Mesendoderm (in vitro differentiated cells): ENCODE measurements at regions not wholly inside any gene's neighbourhood (a gene's known extent, or its start where the extent isn't known, plus 50 kb on each side); places are given as distances from the start of the nearest gene placed in this dataset.

Source experiments
- DNase-seq: peaks from one replicate; pipeline ENCODE4 v3.0.0; 2013
- H2AK5ac ChIP-seq: 2 replicates; pipeline ENCODE4 v1.6.1; 2013; ENCODE audit warnings: low read length, inconsistent platforms
- H2BK120ac ChIP-seq: 2 replicates; pipeline ENCODE4 v1.6.1; 2013; ENCODE audit warnings: low read depth, mild to moderate bottlenecking, low read length, moderate library complexity, mixed read lengths
- H2BK15ac ChIP-seq: replicated peaks from 2 replicates; pipeline ENCODE4 v1.6.1; 2013; ENCODE audit warnings: low read depth, mild to moderate bottlenecking, moderate library complexity
- H2BK5ac ChIP-seq: 2 replicates; pipeline ENCODE4 v1.6.1; 2013; ENCODE audit warnings: low read length, inconsistent platforms
- H3K18ac ChIP-seq: 2 replicates; pipeline ENCODE4 v1.6.1; 2013; ENCODE audit warnings: mild to moderate bottlenecking, low read length, mixed read lengths
- H3K23ac ChIP-seq: one replicate; pipeline ENCODE4 v1.6.1; 2013; ENCODE audit warnings: low read length
- H3K27ac ChIP-seq: 2 replicates; pipeline ENCODE4 v1.5.1; 2013; ENCODE audit warnings: low read depth, mild to moderate bottlenecking, inconsistent platforms, low read length, moderate library complexity
- H3K27me3 ChIP-seq: 2 replicates; pipeline ENCODE4 v1.6.1; 2013; ENCODE audit warnings: low read length, control low read depth, mild to moderate bottlenecking, inconsistent platforms; ENCODE audit not compliant: insufficient read depth, poor library complexity
- H3K36me3 ChIP-seq: 2 replicates; pipeline ENCODE4 v1.6.1; 2013; ENCODE audit warnings: low read length, inconsistent platforms; ENCODE audit not compliant: control insufficient read depth, insufficient read depth
- H3K4ac ChIP-seq: one replicate; pipeline ENCODE4 v1.6.1; 2013; ENCODE audit warnings: low read depth, mild to moderate bottlenecking, low read length, moderate library complexity
- H3K4me1 ChIP-seq: 2 replicates; pipeline ENCODE4 v1.6.1; 2013; ENCODE audit warnings: low read depth, low read length, inconsistent platforms; ENCODE audit not compliant: control insufficient read depth
- H3K4me2 ChIP-seq: 2 replicates; pipeline ENCODE4 v1.6.1; 2013; ENCODE audit warnings: low read length
- H3K4me3 ChIP-seq: 2 replicates; pipeline ENCODE4 v1.5.1; 2013; ENCODE audit warnings: mild to moderate bottlenecking, low read length
- H3K56ac ChIP-seq: one replicate; pipeline ENCODE4 v1.6.1; 2013; ENCODE audit warnings: low read length
- H3K79me1 ChIP-seq: 2 replicates; pipeline ENCODE4 v1.6.1; 2013; ENCODE audit warnings: low read length, inconsistent platforms
- H3K79me2 ChIP-seq: 2 replicates; pipeline ENCODE4 v1.6.1; 2013; ENCODE audit warnings: mild to moderate bottlenecking, low read length; ENCODE audit not compliant: control insufficient read depth, insufficient read depth
- H3K9ac ChIP-seq: 2 replicates; pipeline ENCODE4 v1.6.1; 2013; ENCODE audit warnings: low read length, inconsistent platforms
- H4K5ac ChIP-seq: one replicate; pipeline ENCODE4 v1.6.1; 2013; ENCODE audit warnings: low read length
- H4K8ac ChIP-seq: one replicate; pipeline ENCODE4 v1.6.1; 2013; ENCODE audit warnings: low read depth, mild to moderate bottlenecking, control low read depth, low read length, moderate library complexity
- WGBS: extraction: QIAGEN DNeasy Blood & Tissue Kit; methylation state at CpG from one replicate; pipeline ENCODE4 v1.1.7; 2013; ENCODE audit warnings: low lambda C conversion rate, missing lambda C conversion rate; ENCODE audit not compliant: insufficient coverage; ENCODE audit errors: extremely low coverage; 5-methylcytosine and 5-hydroxymethylcytosine counted together

- H3K27me3 ChIP-seq: no peaks in the 10 kb centered on the region
- no peak overlapping the region for H2BK120ac ChIP-seq
- no peak overlapping the region for H4K5ac ChIP-seq
- no peaks in the 10 kb centered on the region for H3K36me3 ChIP-seq
- no peak overlapping the region for H3K9ac ChIP-seq
- no peaks in the 10 kb centered on the region for H3K79me2 ChIP-seq
- no peak overlapping the region for H2BK15ac ChIP-seq
- no peaks in the 10 kb centered on the region for H3K4me1 ChIP-seq
- H3K4me3 ChIP-seq: no peak overlapping the region
- H3K23ac ChIP-seq: no peak overlapping the region
- no peak overlapping the region for H3K4me2 ChIP-seq
- H3K56ac ChIP-seq: no peak overlapping the region
- no peak overlapping the region for H3K27ac ChIP-seq
- no peaks in the 10 kb centered on the region for H3K79me1 ChIP-seq
- H2AK5ac ChIP-seq: no peak overlapping the region
- H3K18ac ChIP-seq: no peak overlapping the region
- no CpG with 5 or more reads among the region's 2 CpGs for WGBS
- no peak overlapping the region for H2BK5ac ChIP-seq
- no peak for DNase-seq
- no peak overlapping the region for H4K8ac ChIP-seq
- H3K4ac ChIP-seq: no peak overlapping the region
These were observed 217.9 kb upstream of the SGK1 start for GRCh38 chr6:134535831-134536230.

GRCh38 chr6:134534708-134535149, 216.8 kb upstream of the SGK1 start:
- H3K27me3 ChIP-seq: no peaks in the 10 kb centered on the region
- no peaks in the 10 kb centered on the region for H3K79me1 ChIP-seq
- no peak overlapping the region for H3K23ac ChIP-seq
- no peaks in the 10 kb centered on the region for H3K36me3 ChIP-seq
- H3K79me2 ChIP-seq: no peaks in the 10 kb centered on the region
- DNase-seq: no peak
- WGBS: no CpG with 5 or more reads among the region's 2 CpGs
- H3K27ac ChIP-seq: no peak overlapping the region
- H2BK15ac ChIP-seq: no peak overlapping the region
- H3K56ac ChIP-seq: no peak overlapping the region
- H4K8ac ChIP-seq: no peak overlapping the region
- H3K9ac ChIP-seq: no peak overlapping the region
- no peak overlapping the region for H3K4me3 ChIP-seq
- H2BK5ac ChIP-seq: no peak overlapping the region
- no peaks in the 10 kb centered on the region for H3K4me1 ChIP-seq
- H3K18ac ChIP-seq: no peak overlapping the region
- H2BK120ac ChIP-seq: no peak overlapping the region
- H3K4ac ChIP-seq: no peak overlapping the region
- no peak overlapping the region for H3K4me2 ChIP-seq
- no peak overlapping the region for H4K5ac ChIP-seq
- no peak overlapping the region for H2AK5ac ChIP-seq

GRCh38 chr6:134533991-134534390, 216.1 kb upstream of the SGK1 start:
- no peak overlapping the region for H3K56ac ChIP-seq
- DNase-seq: no peak

GRCh38 chr6:134532694-134533624, 215.0 kb upstream of the SGK1 start:
- DNase-seq: no peak
- no peak overlapping the region for H3K9ac ChIP-seq
- no peak overlapping the region for H3K4me2 ChIP-seq
- no peaks in the 10 kb centered on the region for H3K36me3 ChIP-seq
- H3K4ac ChIP-seq: no peak overlapping the region
- no peak overlapping the region for H4K8ac ChIP-seq
- H2AK5ac ChIP-seq: no peak overlapping the region
- no peak overlapping the region for H4K5ac ChIP-seq
- H3K4me3 ChIP-seq: no peak overlapping the region
- H3K79me1 ChIP-seq: no peaks in the 10 kb centered on the region
- no peak overlapping the region for H2BK5ac ChIP-seq
- H2BK15ac ChIP-seq: no peak overlapping the region
- no peaks in the 10 kb centered on the region for H3K4me1 ChIP-seq
- no peak overlapping the region for H3K23ac ChIP-seq
- H3K18ac ChIP-seq: no peak overlapping the region
- H3K56ac ChIP-seq: no peak overlapping the region
- H3K79me2 ChIP-seq: no peaks in the 10 kb centered on the region
- no peaks in the 10 kb centered on the region for H3K27me3 ChIP-seq
- no peak overlapping the region for H3K27ac ChIP-seq
- WGBS: no CpG with 5 or more reads among the region's 8 CpGs
- H2BK120ac ChIP-seq: no peak overlapping the region

More at GRCh38 chr6:134533991-134534390, 216.1 kb upstream of the SGK1 start:
- no peak overlapping the region for H4K5ac ChIP-seq
- no peak overlapping the region for H2BK15ac ChIP-seq
- no peaks in the 10 kb centered on the region for H3K4me1 ChIP-seq
- H3K27ac ChIP-seq: no peak overlapping the region
- H3K4me3 ChIP-seq: no peak overlapping the region
- H3K36me3 ChIP-seq: no peaks in the 10 kb centered on the region
- no peak overlapping the region for H3K23ac ChIP-seq
- H3K79me2 ChIP-seq: no peaks in the 10 kb centered on the region
- no peak overlapping the region for H2BK120ac ChIP-seq
- no peak overlapping the region for H3K18ac ChIP-seq
- no peak overlapping the region for H4K8ac ChIP-seq
- H3K27me3 ChIP-seq: no peaks in the 10 kb centered on the region
- H3K79me1 ChIP-seq: no peaks in the 10 kb centered on the region
- WGBS: no CpG with 5 or more reads among the region's 3 CpGs
- H3K4ac ChIP-seq: no peak overlapping the region
- no peak overlapping the region for H2BK5ac ChIP-seq
- H2AK5ac ChIP-seq: no peak overlapping the region
- no peak overlapping the region for H3K4me2 ChIP-seq
- no peak overlapping the region for H3K9ac ChIP-seq

GRCh38 chr6:134531611-134532010, 213.7 kb upstream of the SGK1 start:
- Histone ChIP-seq H3K79me2 (no peaks in the 10 kb centered on the region), H3K9ac (no peak overlapping the region), H2BK15ac (no peak overlapping the region), H3K56ac (no peak overlapping the region), H3K4me1 (no peaks in the 10 kb centered on the region), H3K4me3 (no peak overlapping the region), H3K27me3 (no peaks in the 10 kb centered on the region), H3K23ac (no peak overlapping the region), H2BK120ac (no peak overlapping the region), H4K5ac (no peak overlapping the region), H3K79me1 (no peaks in the 10 kb centered on the region), H3K18ac (no peak overlapping the region), H4K8ac (no peak overlapping the region), H3K4ac (no peak overlapping the region), H2AK5ac (no peak overlapping the region), H3K4me2 (no peak overlapping the region), H3K27ac (no peak overlapping the region), H2BK5ac (no peak overlapping the region), H3K36me3 (no peaks in the 10 kb centered on the region)
- no peak for DNase-seq

GRCh38 chr6:134531188-134531551, 213.3 kb upstream of the SGK1 start:
- Histone ChIP-seq H3K79me1 (no peaks in the 10 kb centered on the region), H4K5ac (no peak overlapping the region), H3K4me2 (no peak overlapping the region), H3K4me1 (no peaks in the 10 kb centered on the region), H3K18ac (no peak overlapping the region), H3K27ac (no peak overlapping the region), H2BK120ac (no peak overlapping the region), H2BK15ac (no peak overlapping the region), H3K36me3 (no peaks in the 10 kb centered on the region), H2BK5ac (no peak overlapping the region), H3K79me2 (no peaks in the 10 kb centered on the region), H3K23ac (no peak overlapping the region), H3K27me3 (no peaks in the 10 kb centered on the region), H2AK5ac (no peak overlapping the region), H3K56ac (no peak overlapping the region), H3K9ac (no peak overlapping the region), H4K8ac (no peak overlapping the region), H3K4me3 (no peak overlapping the region), H3K4ac (no peak overlapping the region)
- WGBS: no CpG with 5 or more reads among the region's 2 CpGs
- DNase-seq: no peak
